Muscle of arm (tissue), 1 donor: ENCODE measurements at regions not wholly inside any gene's neighbourhood (a gene's known extent, or its start where the extent isn't known, plus 50 kb on each side); places are given as distances from the start of the nearest gene placed in this dataset.
A peak's percentile ranks its signal among the peaks of the same experiment; 100 is the strongest.

ENCODE experiments used
- DNase-seq: peaks from one replicate; pipeline ENCODE4 v3.0.0-alpha.2; 2013

- DNase-seq, result no peak
Observed at GRCh38 chr16:48831076-48831722, 221.2 kb upstream of the N4BP1 start.

- DNase-seq, result no peak
Observed at GRCh38 chr16:48829336-48830310, 219.6 kb upstream of the N4BP1 start.

- no peak for DNase-seq
Observed at GRCh38 chr16:48824271-48824670, 214.3 kb upstream of the N4BP1 start.

- DNase-seq, result no peak
Observed at GRCh38 chr16:48822431-48822830, 212.5 kb upstream of the N4BP1 start.

- DNase-seq, result no peak
Observed at GRCh38 chr16:48820379-48820778, 210.4 kb upstream of the N4BP1 start.

- DNase-seq, result no peak
Observed at GRCh38 chr16:48818257-48818656, 208.3 kb upstream of the N4BP1 start.

GRCh38 chr16:48817032-48817431, 207.1 kb upstream of the N4BP1 start:
- no peak for DNase-seq

GRCh38 chr16:48816393-48816792, 206.4 kb upstream of the N4BP1 start:
- no peak for DNase-seq

- no peak for DNase-seq
Observed at GRCh38 chr16:48814994-48815393, 205.0 kb upstream of the N4BP1 start.

GRCh38 chr16:48813485-48813884, 203.5 kb upstream of the N4BP1 start:
- DNase-seq, result no peak

- DNase-seq, result no peak
Observed at GRCh38 chr16:48812856-48813255, 202.9 kb upstream of the N4BP1 start.

GRCh38 chr16:48811478-48811877, 201.5 kb upstream of the N4BP1 start:
- no peak for DNase-seq

- DNase-seq, result no peak
Observed at GRCh38 chr16:48810803-48811453, 200.9 kb upstream of the N4BP1 start.

- no peak for DNase-seq
Observed at GRCh38 chr16:48810436-48810802, 200.4 kb upstream of the N4BP1 start.

- no peak for DNase-seq
Observed at GRCh38 chr16:48790151-48790550, 180.2 kb upstream of the N4BP1 start.

- no peak for DNase-seq
Observed at GRCh38 chr16:48788475-48788874, 178.5 kb upstream of the N4BP1 start.

GRCh38 chr16:48745541-48745940, 135.6 kb upstream of the N4BP1 start:
- DNase-seq, result no peak

- DNase-seq, result no peak
Observed at GRCh38 chr16:48740964-48741363, 131.0 kb upstream of the N4BP1 start.

- no peak for DNase-seq
Observed at GRCh38 chr16:48734220-48734619, 124.2 kb upstream of the N4BP1 start.

GRCh38 chr16:48704710-48705109, 94.7 kb upstream of the N4BP1 start:
- DNase-seq, result no peak

- peak; percentile 46 for DNase-seq
Observed at GRCh38 chr16:48687421-48688038, 77.5 kb upstream of the N4BP1 start.

GRCh38 chr16:48684148-48684547, 74.2 kb upstream of the N4BP1 start:
- no peak for DNase-seq
